OCI-LY1 (cell line): ENCODE measurements at regions not wholly inside any gene's neighbourhood (a gene's known extent, or its start where the extent isn't known, plus 50 kb on each side); places are given as distances from the start of the nearest gene placed in this dataset.

ENCODE experiments used
- H2AFZ ChIP-seq: fragments of 200-600 bp; sonication (generic), shearing (Covaris generic); 2 replicates; pipeline ENCODE4 v1.6.0; 2014; ENCODE audit warnings: antibody characterized with exemption, mild to moderate bottlenecking, low read length
- H3F3A ChIP-seq: fragments of 200-600 bp; sonication (generic), shearing (Covaris generic); 2 replicates; pipeline ENCODE4 v1.6.0; 2014; ENCODE audit warnings: mild to moderate bottlenecking, antibody characterized with exemption, low read length, moderate library complexity; ENCODE audit not compliant: insufficient read depth
- H3K27ac ChIP-seq: fragments of 200-600 bp; sonication (generic); 2 replicates; pipeline ENCODE4 v1.5.1; 2014; ENCODE audit warnings: low read length, mixed run types, mild to moderate bottlenecking, low read depth; ENCODE audit not compliant: poor library complexity, severe bottlenecking
- H3K27me3 ChIP-seq: fragments of 200-600 bp; sonication (generic); 2 replicates; pipeline ENCODE4 v1.6.0; 2014; ENCODE audit warnings: antibody characterized with exemption, mild to moderate bottlenecking, low read length, moderate library complexity; ENCODE audit not compliant: insufficient read depth
- H3K36me3 ChIP-seq: fragments of 200-600 bp; sonication (generic); 2 replicates; pipeline ENCODE4 v1.6.1; 2014; ENCODE audit warnings: mild to moderate bottlenecking, antibody characterized with exemption, low read length, moderate library complexity, mixed read lengths; ENCODE audit not compliant: insufficient read depth
- H3K4me1 ChIP-seq: fragments of 200-600 bp; sonication (generic); 2 replicates; pipeline ENCODE4 v1.5.1; 2014; ENCODE audit warnings: mild to moderate bottlenecking, low read length, moderate library complexity; ENCODE audit not compliant: insufficient read depth, severe bottlenecking
- H3K4me2 ChIP-seq: fragments of 200-600 bp; sonication (generic), shearing (Covaris generic); 2 replicates; pipeline ENCODE4 v1.6.1; 2014; ENCODE audit warnings: low read length
- H3K4me3 ChIP-seq: fragments of 200-600 bp; sonication (generic); 2 replicates; pipeline ENCODE4 v1.5.1; 2014; ENCODE audit warnings: low read length, low read depth, mild to moderate bottlenecking, mixed read lengths; ENCODE audit not compliant: poor library complexity, severe bottlenecking
- H3K79me2 ChIP-seq: fragments of 200-600 bp; shearing (Covaris generic); 2 replicates; pipeline ENCODE4 v1.6.1; 2016; ENCODE audit warnings: mixed run types, low read length, mixed read lengths; ENCODE audit not compliant: insufficient read depth
- H3K9ac ChIP-seq: fragments of 200-600 bp; sonication (generic), shearing (Covaris generic); 2 replicates; pipeline ENCODE4 v1.6.1; 2014; ENCODE audit warnings: mild to moderate bottlenecking, low read length, mixed read lengths
- H3K9me2 ChIP-seq: fragments of 200-600 bp; sonication (generic), shearing (Covaris generic); 2 replicates; pipeline ENCODE4 v1.6.1; 2014; ENCODE audit warnings: low read depth, mild to moderate bottlenecking, low read length, mixed read lengths
- H3K9me3 ChIP-seq: fragments of 200-600 bp; shearing (Covaris generic); 2 replicates; pipeline ENCODE4 v1.6.1; 2014; ENCODE audit warnings: low read length, mixed read lengths
- H4K20me1 ChIP-seq: fragments of 200-600 bp; sonication (generic), shearing (Covaris generic); 2 replicates; pipeline ENCODE4 v1.6.0; 2016; ENCODE audit warnings: mild to moderate bottlenecking, low read length; ENCODE audit not compliant: insufficient read depth
- CTCF ChIP-seq: fragments of 200-600 bp; sonication (generic), shearing (Covaris generic); IDR thresholded peaks from 2 replicates; pipeline ENCODE4 v1.5.1; 2017; ENCODE audit warnings: mild to moderate bottlenecking, antibody characterized with exemption, low read length, moderate library complexity, mixed read lengths
- EZH2 ChIP-seq: fragments of 200-600 bp; sonication (generic), shearing (Covaris generic); IDR thresholded peaks from 2 replicates; pipeline ENCODE4 v1.8.0; 2017; ENCODE audit warnings: borderline replicate concordance, mixed run types, mild to moderate bottlenecking, antibody characterized with exemption, low read length, moderate library complexity, mixed read lengths

DNA sequence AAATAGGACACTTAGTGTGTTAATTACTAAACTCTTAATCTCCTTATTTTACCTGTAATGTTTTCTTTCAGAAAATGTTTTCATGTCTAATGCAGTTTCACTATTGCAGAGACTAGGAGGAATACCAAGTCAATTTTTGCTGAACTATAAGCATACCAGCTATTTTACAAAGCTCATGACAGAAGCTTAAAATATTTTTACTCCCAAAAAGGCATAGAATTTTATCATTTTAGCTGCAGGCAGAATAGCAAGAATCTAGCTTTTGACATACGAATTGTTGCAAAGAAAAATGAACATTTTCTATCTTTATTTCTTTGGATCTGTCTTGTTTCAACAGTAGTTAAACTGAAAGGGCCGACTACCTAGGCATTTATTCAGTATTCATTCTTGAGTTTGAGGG is 366.9 kb downstream of the FAT3 start:
- Histone ChIP-seq H3K79me2 (no peaks in the 10 kb centered on the region), H3K9me3 (no peaks in the 10 kb centered on the region), H3K27me3 (no peaks in the 10 kb centered on the region), H3K4me2 (no peak overlapping the region), H3K36me3 (no peaks in the 10 kb centered on the region), H3K9me2 (no peaks in the 10 kb centered on the region), H3K9ac (no peak overlapping the region), H2AFZ (no peak overlapping the region), H4K20me1 (no peaks in the 10 kb centered on the region), H3K4me3 (no peak overlapping the region), H3F3A (no peaks in the 10 kb centered on the region), H3K27ac (no peak overlapping the region), H3K4me1 (no peaks in the 10 kb centered on the region)
- no peak for TF ChIP-seq EZH2
- no peak for TF ChIP-seq CTCF

GRCh38 chr11:92594251-92594650 is 369.6 kb downstream of the FAT3 start:
- no peak overlapping the region for H3K27ac ChIP-seq
- H3K4me2 ChIP-seq = no peak overlapping the region
- H3K9ac ChIP-seq = no peak overlapping the region
- H4K20me1 ChIP-seq = no peaks in the 10 kb centered on the region
- no peaks in the 10 kb centered on the region for H3K36me3 ChIP-seq
- H3K4me3 ChIP-seq = no peak overlapping the region
- no peaks in the 10 kb centered on the region for H3K4me1 ChIP-seq
- no peaks in the 10 kb centered on the region for H3K9me3 ChIP-seq
- H3K79me2 ChIP-seq = no peaks in the 10 kb centered on the region
- no peaks in the 10 kb centered on the region for H3K9me2 ChIP-seq
- TF ChIP-seq EZH2 = no peak
- no peak for TF ChIP-seq CTCF
- H2AFZ ChIP-seq = no peak overlapping the region
- H3F3A ChIP-seq = no peaks in the 10 kb centered on the region
- H3K27me3 ChIP-seq = no peaks in the 10 kb centered on the region

DNA sequence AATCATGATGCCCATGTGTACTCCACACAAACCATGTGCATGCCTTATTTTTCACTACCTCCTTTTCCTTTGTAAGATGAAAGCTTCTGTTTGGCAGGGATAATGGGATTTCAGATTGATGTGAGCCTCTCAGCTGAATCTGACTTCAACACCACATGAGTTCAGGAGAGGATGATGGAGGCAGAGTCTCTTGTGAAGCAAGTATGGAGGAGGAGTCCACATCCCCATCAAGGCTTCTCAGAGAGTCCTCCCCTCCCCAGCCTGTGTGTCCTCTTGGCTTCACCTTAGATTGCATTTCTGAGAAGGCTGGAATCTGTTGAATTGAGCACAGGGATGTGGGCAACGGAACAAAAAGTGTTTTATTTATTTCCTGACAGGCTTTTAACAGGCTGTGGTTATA is 370.4 kb downstream of the FAT3 start:
- Histone ChIP-seq H3K4me2 (no peak overlapping the region), H3F3A (no peaks in the 10 kb centered on the region), H3K4me3 (no peak overlapping the region), H3K27ac (no peak overlapping the region), H3K9me2 (no peaks in the 10 kb centered on the region), H3K4me1 (no peaks in the 10 kb centered on the region), H3K79me2 (no peaks in the 10 kb centered on the region), H3K27me3 (no peaks in the 10 kb centered on the region), H3K36me3 (no peaks in the 10 kb centered on the region), H4K20me1 (no peaks in the 10 kb centered on the region), H3K9ac (no peak overlapping the region), H3K9me3 (no peaks in the 10 kb centered on the region), H2AFZ (no peak overlapping the region)
- no peak for TF ChIP-seq CTCF
- TF ChIP-seq EZH2 = no peak
